HT-29 (cell line): ENCODE measurements at regions not wholly inside any gene's neighbourhood (a gene's known extent, or its start where the extent isn't known, plus 50 kb on each side); places are given as distances from the start of the nearest gene placed in this dataset.

Source experiments
- DNase-seq: peaks from one replicate; pipeline ENCODE4 v3.0.0-alpha.2; 2015; ENCODE audit warnings: low spot score

- no peak for DNase-seq
These were observed 92.5 kb upstream of the NCK2 start for GRCh38 chr2:105652014-105652796.

GRCh38 chr2:105649534-105649933 is 95.2 kb upstream of the NCK2 start:
- DNase-seq = no peak

- DNase-seq = no peak
These were observed 97.0 kb upstream of the NCK2 start for GRCh38 chr2:105647731-105648130.

GRCh38 chr2:105646774-105647076 is 98.0 kb upstream of the NCK2 start:
- DNase-seq = no peak

- no peak for DNase-seq
These were observed 98.6 kb upstream of the NCK2 start for GRCh38 chr2:105645938-105646773.

- DNase-seq = no peak
These were observed 99.4 kb upstream of the NCK2 start for GRCh38 chr2:105645031-105645937.

- no peak for DNase-seq
These were observed 100.3 kb upstream of the NCK2 start for GRCh38 chr2:105644174-105644980.

GRCh38 chr2:105643405-105644173 is 101.1 kb upstream of the NCK2 start:
- no peak for DNase-seq

GRCh38 chr2:105641389-105641811 is 103.3 kb upstream of the NCK2 start:
- no peak for DNase-seq

GRCh38 chr2:105640246-105640645 is 104.5 kb upstream of the NCK2 start:
- no peak for DNase-seq

- DNase-seq = no peak
These were observed 108.5 kb upstream of the NCK2 start for GRCh38 chr2:105636109-105636740.

- DNase-seq = no peak
These were observed 109.1 kb upstream of the NCK2 start for GRCh38 chr2:105635564-105635963.

GRCh38 chr2:105634198-105634597 is 110.5 kb upstream of the NCK2 start:
- DNase-seq = no peak

GRCh38 chr2:105631922-105632321 is 112.8 kb upstream of the NCK2 start:
- DNase-seq = no peak

GRCh38 chr2:105631011-105631410 is 113.7 kb upstream of the NCK2 start:
- DNase-seq = no peak

GRCh38 chr2:105629634-105630033 is 115.1 kb upstream of the NCK2 start:
- DNase-seq = no peak

- no peak for DNase-seq
These were observed 117.2 kb upstream of the NCK2 start for GRCh38 chr2:105627534-105627933.

GRCh38 chr2:105626966-105627340 is 117.8 kb upstream of the NCK2 start:
- no peak for DNase-seq

GRCh38 chr2:105626212-105626965 is 118.3 kb upstream of the NCK2 start:
- no peak for DNase-seq
